WI38 (cell line): ENCODE measurements at regions not wholly inside any gene's neighbourhood (a gene's known extent, or its start where the extent isn't known, plus 50 kb on each side); places are given as distances from the start of the nearest gene placed in this dataset.

ENCODE experiments used
- H3K4me3 ChIP-seq: 2 replicates; pipeline ENCODE4 v1.5.1; 2011; ENCODE audit warnings: low read depth, mild to moderate bottlenecking, control low read depth, low read length
- TF ChIP-seq, protein P1 (sequence below): IDR thresholded peaks from 2 replicates; pipeline ENCODE4 v1.5.1; 2012; ENCODE audit warnings: low read depth, mild to moderate bottlenecking, control low read depth, low read length

DNA sequence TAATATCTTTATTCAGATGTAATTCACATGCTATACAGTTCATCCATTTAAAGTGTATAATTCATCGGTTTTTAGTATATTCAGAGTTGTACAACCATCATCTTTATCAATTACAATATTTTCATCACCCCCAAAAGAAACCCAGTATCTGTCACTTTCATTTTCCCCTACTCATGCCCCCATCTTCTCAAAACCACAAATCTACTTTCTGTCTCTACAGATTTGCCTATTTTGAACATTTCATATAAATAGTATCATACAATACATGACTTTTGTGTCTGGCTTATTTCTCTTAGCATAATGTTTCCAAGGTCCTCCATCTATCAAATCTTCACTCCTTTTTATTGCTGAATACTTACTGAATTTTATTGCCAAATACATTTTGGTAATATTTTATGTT is 305.1 kb upstream of the SGCD start:
- TF ChIP-seq, protein P1, sequence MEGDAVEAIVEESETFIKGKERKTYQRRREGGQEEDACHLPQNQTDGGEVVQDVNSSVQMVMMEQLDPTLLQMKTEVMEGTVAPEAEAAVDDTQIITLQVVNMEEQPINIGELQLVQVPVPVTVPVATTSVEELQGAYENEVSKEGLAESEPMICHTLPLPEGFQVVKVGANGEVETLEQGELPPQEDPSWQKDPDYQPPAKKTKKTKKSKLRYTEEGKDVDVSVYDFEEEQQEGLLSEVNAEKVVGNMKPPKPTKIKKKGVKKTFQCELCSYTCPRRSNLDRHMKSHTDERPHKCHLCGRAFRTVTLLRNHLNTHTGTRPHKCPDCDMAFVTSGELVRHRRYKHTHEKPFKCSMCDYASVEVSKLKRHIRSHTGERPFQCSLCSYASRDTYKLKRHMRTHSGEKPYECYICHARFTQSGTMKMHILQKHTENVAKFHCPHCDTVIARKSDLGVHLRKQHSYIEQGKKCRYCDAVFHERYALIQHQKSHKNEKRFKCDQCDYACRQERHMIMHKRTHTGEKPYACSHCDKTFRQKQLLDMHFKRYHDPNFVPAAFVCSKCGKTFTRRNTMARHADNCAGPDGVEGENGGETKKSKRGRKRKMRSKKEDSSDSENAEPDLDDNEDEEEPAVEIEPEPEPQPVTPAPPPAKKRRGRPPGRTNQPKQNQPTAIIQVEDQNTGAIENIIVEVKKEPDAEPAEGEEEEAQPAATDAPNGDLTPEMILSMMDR: no peak
- H3K4me3 ChIP-seq: no peak overlapping the region

DNA sequence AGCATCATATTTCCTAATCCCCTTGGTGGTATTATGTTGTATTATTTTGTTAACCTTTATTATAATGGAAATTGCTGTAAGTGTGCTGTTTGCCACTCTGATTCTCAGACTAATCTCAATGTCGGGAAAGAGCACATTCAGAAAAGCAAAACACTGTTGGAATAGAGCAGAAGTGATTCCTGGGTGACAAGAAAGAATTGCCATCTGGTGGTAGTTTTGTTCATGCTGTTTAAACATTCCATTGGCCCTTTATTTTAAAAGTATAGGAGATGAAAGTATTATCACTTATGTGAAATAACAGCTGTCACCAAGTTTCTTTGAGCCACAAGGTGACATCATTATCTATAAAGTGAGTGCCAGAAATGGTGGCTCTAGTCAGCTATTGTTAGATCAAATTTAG is 301.3 kb upstream of the SGCD start:
- no peak overlapping the region for H3K4me3 ChIP-seq
- TF ChIP-seq, protein P1: no peak

DNA sequence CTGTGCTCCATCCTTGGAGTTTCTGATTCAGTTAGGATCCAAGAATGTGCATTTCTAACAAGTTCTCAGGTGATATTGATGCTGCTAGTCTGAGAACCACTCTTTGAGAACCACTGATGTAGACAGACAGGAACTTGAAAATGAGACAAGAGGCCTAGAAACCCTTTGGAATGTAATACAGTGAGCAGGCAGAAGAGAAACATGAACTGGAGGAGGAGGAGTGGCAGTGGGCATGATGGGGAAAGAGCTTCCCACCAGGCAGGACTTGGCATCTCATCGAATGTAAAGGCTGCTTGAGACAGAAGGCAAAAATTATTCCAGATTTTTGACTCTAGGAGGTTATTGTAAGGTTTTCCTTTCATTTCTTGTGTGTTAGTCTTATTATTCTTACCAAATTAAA is 295.8 kb upstream of the SGCD start:
- TF ChIP-seq, protein P1: no peak
- no peak overlapping the region for H3K4me3 ChIP-seq

DNA sequence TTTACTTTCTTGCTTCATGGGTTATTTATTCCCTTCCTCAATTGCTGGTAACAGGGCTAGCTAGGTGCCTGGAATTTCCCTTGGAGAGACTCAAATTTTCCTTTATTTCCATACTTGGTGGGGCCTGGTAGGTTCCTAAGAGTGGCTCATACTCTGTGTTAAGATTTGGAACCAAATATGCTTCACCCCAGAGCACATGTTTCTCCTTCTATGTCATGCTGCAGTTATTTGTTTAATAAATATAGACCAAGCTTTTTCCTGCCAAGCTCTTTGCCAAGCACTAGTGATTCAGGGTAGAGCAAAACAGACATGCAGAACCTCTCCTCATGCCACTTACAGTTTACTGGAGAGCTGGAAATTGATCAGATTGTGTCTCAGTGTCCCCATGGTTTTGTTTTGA is 290.3 kb upstream of the SGCD start:
- TF ChIP-seq, protein P1: no peak
- no peak overlapping the region for H3K4me3 ChIP-seq

GRCh38 chr5:156037151-156037909 is 289.6 kb upstream of the SGCD start:
- H3K4me3 ChIP-seq: no peak overlapping the region
- TF ChIP-seq, protein P1: no peak

GRCh38 chr5:156042726-156043125 is 284.2 kb upstream of the SGCD start:
- TF ChIP-seq, protein P1: no peak
- H3K4me3 ChIP-seq: no peak overlapping the region

GRCh38 chr5:156043351-156043750 is 283.6 kb upstream of the SGCD start:
- no peak overlapping the region for H3K4me3 ChIP-seq
- TF ChIP-seq, protein P1: no peak
